AG04449 (cell line): ENCODE measurements at regions not wholly inside any gene's neighbourhood (a gene's known extent, or its start where the extent isn't known, plus 50 kb on each side); places are given as distances from the start of the nearest gene placed in this dataset.
"Not testable (repeated sequence)": the region's sequence is repeated elsewhere in the genome, so short reads cannot be mapped to it uniquely, and the experiment has no call there.

Experiments
- CTCF ChIA-PET: fragments of 350-600 bp; formaldehyde crosslinking; extraction: SDS; loops from one replicate; lab custom pipeline; 2021; ENCODE audit warnings: antibody characterized with exemption; lab: Yijun Ruan, JAX
- POLR2A ChIA-PET: fragments of 400-600, 350-600 bp; formaldehyde crosslinking; extraction: SDS; loops from one replicate; lab custom pipeline; 2020; ENCODE audit warnings: antibody characterized with exemption, inconsistent platforms; lab: Yijun Ruan, JAX
- DNase-seq: peaks from one replicate; pipeline ENCODE4 v3.0.0-alpha.2; 2010; ENCODE audit warnings: low read depth, low spot score
- H3K4me3 ChIP-seq: 2 replicates; pipeline ENCODE4 v1.5.1; 2011; ENCODE audit warnings: low read depth, mild to moderate bottlenecking, control low read depth, low read length
- CTCF ChIP-seq: IDR thresholded peaks from one replicate; pipeline ENCODE4 v1.5.1; 2011; ENCODE audit warnings: mild to moderate bottlenecking, moderate library complexity, low read length, control low read depth, inconsistent platforms; ENCODE audit not compliant: insufficient read depth; ENCODE audit errors: missing control alignments

GRCh38 chr13:72637561-72637960, 89.9 kb downstream of the MZT1 start:
- DNase-seq = no peak
- ChIA-PET CTCF (no interaction called here), POLR2A (no interaction called here)
- TF ChIP-seq CTCF = no peak
- no peak overlapping the region for H3K4me3 ChIP-seq

GRCh38 chr13:72634859-72635258, 92.6 kb downstream of the MZT1 start:
- DNase-seq = no peak
- no peak for TF ChIP-seq CTCF
- H3K4me3 ChIP-seq = no peak overlapping the region
- ChIA-PET POLR2A (no interaction called here), CTCF (no interaction called here)

- no peak for DNase-seq
- ChIA-PET POLR2A (no interaction called here), CTCF (no interaction called here)
- H3K4me3 ChIP-seq = no peak overlapping the region
- no peak for TF ChIP-seq CTCF
Measured at GRCh38 chr13:72622546-72622945, 104.9 kb downstream of the MZT1 start.

DNA sequence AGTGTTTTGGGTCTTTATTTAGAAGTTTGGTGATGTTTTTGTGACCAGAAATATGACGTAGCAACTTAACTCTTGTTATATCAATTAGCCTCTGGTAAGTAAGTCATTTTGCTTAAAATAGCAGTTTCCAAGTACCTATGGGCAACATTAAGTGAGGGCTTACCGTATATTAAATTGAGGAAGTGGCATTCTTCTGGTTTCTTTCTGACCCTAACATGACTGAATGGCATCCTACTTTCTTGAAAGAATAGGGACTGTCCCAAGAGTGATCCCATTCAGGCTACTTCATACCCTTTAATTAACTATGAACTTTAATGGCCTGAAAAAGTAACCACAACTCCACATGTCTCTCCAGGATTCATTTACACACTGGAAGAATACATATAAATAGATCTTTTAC, 106.6 kb downstream of the MZT1 start:
- CTCF ChIA-PET = no interaction called here
- no peak for DNase-seq
- no peak overlapping the region for H3K4me3 ChIP-seq
- TF ChIP-seq CTCF = no peak
- POLR2A ChIA-PET = no interaction called here

GRCh38 chr13:72617951-72618350, 109.5 kb downstream of the MZT1 start:
- no peak overlapping the region for H3K4me3 ChIP-seq
- ChIA-PET CTCF (no interaction called here), POLR2A (no interaction called here)
- TF ChIP-seq CTCF = no peak
- no peak for DNase-seq

DNA sequence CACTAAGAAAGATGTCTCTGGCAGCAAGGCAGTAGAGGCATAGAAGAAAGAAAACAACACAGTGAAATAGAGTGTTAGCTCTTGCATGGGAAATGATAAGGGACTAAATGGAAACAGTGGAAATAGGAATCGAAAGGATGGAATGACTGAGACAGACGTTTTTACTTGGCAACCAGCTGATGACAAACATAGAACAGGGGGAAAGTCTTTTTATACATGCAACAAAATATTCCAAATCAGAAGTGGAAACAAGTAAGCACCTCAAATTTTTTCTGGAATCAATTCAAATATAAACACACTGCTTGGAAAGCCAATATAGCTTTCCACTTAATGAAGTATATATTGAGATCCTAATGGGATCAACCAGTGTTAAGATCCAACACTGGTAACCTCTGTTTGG, 110.2 kb downstream of the MZT1 start:
- TF ChIP-seq CTCF = no peak
- H3K4me3 ChIP-seq = no peak overlapping the region
- ChIA-PET CTCF (no interaction called here), POLR2A (no interaction called here)
- DNase-seq = no peak

- POLR2A ChIA-PET, CTCF ChIA-PET, DNase-seq, H3K4me3 ChIP-seq: not testable (repeated sequence)
Measured at GRCh38 chr13:72610251-72610891, 117.1 kb downstream of the MZT1 start.
